GM18873 (cell line): ENCODE measurements at regions not wholly inside any gene's neighbourhood (a gene's known extent, or its start where the extent isn't known, plus 50 kb on each side); places are given as distances from the start of the nearest gene placed in this dataset.

Source experiments
- ATAC-seq: cut with Tn5 transposase; IDR thresholded peaks from one replicate; pipeline ENCODE4 v1.9.1; 2021; ENCODE audit warnings: mild to moderate bottlenecking, moderate library complexity, moderate number of reproducible peaks; ENCODE audit not compliant: unreplicated experiment, low FRiP score

DNA sequence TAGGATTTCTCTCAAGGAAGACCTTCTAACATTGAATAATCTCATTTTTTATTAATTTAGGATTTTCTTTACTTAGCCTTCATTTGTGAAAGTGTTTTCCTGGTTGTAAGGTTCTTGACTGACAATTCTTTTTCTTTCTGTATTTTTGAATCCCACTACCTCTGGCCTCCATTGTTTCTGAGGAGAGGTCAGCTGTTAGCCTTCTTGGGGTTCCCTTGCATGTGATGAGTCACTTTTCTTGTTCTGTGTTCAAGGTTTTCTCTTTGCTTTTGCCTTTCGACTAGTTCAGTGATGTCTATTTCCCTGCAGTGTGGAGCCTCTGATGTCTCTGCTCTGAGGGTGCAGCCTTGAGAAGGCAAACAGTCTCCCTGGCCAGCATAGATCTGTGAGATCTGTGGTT is 304.1 kb upstream of the ZNF32 start:
- no peak for ATAC-seq

- no peak for ATAC-seq
Observed at GRCh38 chr10:43949351-43949750, 300.7 kb upstream of the ZNF32 start.

DNA sequence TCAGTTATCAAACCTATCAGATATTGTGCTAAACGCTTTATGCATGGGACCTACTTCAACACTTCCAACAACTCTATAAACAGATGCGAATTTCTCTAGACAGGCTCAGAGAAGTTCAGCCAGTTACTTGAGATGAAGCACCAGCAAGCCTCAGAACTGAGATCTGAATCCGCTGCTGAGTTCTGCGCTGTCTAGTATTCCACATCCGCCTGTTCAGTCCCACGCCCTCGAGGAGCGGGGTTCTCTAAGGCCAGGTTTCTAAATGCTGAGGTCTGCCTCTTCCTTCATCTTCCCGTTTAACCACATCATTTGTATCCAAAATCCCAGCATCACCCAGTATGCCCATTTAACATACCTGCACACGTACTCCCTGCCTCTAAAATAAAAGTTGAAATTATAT is 297.8 kb upstream of the ZNF32 start:
- no peak for ATAC-seq

- ATAC-seq = no peak
Observed at GRCh38 chr10:43945908-43946307, 297.2 kb upstream of the ZNF32 start.

- ATAC-seq = no peak
Observed at GRCh38 chr10:43945094-43945730, 296.5 kb upstream of the ZNF32 start.

- ATAC-seq = no peak
Observed at GRCh38 chr10:43944381-43945093, 295.9 kb upstream of the ZNF32 start.

- no peak for ATAC-seq
Observed at GRCh38 chr10:43943818-43944360, 295.2 kb upstream of the ZNF32 start.

GRCh38 chr10:43943119-43943817 is 294.6 kb upstream of the ZNF32 start:
- ATAC-seq = no peak

DNA sequence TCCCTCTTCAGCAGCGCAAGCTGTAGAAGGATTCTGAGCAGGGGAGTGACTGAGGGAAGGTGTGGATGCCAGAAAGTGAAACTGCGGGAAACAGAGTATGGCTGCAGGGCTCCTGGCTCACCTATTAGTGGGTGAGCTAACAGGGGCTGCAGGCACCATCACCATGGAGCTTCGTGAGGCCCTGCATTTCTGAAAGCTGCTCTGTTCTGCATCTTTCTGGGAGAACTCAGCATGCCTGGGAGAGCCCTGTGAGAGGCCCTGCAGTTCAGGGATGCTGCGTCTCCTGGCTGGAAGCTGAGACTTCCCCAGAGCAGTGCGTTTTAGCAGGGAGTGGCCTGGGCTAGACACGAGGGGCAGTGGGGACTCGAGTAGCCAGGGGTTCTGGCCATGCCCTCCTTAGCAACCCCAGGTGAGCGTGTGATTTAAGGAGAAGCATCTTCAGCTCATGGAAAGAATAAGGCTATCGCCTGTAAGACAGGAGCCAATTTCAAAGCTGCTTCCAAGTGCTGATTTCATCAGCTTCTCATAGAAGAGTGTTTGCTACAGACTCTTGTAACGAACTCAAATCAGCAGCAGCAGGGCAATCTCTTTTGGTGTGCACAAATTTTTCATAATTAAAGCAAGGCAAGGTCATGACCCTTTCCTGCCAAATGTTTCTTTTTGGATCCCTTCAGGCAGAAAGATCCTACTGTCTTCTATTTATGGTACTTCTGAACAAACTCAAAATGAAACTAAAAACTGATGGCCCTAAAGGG is 293.6 kb upstream of the ZNF32 start:
- ATAC-seq = no peak

- ATAC-seq = no peak
Observed at GRCh38 chr10:43940898-43941837, 292.5 kb upstream of the ZNF32 start.

DNA sequence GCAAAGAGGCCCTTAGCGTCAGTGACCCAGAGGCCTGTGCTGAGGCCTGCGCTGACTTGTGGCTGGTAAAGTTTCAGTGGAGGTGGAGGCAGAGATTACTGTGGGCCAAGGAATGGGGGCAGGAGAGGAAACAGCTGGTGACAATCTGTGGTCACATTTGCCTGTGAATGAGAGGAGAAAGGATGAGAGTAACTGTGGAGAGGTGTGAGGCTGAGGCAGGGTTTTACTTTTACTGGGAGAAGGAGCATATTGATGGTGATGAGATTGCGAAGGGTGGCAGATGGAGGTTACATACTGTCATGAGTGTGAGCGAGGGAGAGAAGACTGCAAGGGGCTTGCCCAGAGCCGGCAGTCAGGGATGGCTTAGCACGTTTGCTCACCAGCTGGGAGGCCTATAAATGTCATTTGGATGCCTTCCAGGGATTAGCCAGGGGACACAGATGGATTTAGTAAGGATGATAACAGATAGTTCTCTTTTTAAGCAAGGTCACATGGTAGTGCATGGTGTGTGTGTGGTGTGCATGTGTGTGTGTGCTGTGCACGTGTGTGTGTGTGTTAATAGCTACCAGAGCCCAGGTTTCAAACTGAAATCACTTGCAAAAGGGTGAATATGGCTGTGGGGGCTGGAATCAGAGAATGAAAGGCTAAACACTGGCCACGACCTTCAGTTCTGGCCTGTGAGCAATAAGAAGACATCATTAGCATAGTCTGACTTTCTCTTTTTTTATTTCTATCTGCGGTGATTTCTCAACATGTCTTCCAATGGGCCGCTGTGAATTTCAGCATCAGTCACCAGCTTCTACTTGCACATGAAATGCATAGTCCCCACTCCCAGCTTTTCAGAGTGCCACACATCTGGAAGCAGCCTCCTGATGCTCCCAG is 291.5 kb upstream of the ZNF32 start:
- ATAC-seq = no peak

- ATAC-seq = no peak
Observed at GRCh38 chr10:43939389-43939938, 290.8 kb upstream of the ZNF32 start.

DNA sequence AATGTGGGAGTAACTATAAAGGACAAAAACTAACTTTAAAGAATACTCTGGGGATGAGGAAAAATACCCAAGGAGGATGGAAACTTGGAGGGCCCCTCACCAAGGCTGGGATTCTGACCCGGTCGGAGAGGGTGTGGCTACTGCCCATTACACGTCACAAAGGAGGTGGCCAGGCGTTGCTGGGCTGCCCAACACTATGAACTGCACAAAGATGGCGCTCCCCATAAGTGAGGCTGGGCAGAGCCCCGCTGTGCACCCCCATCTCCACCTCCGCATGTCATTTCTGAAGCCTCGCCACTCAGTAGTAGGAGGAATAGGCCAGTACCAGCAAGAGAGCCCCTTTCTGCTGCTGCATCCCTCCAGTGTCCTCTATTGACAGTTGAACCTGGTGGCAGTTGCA is 290.1 kb upstream of the ZNF32 start:
- no peak for ATAC-seq

DNA sequence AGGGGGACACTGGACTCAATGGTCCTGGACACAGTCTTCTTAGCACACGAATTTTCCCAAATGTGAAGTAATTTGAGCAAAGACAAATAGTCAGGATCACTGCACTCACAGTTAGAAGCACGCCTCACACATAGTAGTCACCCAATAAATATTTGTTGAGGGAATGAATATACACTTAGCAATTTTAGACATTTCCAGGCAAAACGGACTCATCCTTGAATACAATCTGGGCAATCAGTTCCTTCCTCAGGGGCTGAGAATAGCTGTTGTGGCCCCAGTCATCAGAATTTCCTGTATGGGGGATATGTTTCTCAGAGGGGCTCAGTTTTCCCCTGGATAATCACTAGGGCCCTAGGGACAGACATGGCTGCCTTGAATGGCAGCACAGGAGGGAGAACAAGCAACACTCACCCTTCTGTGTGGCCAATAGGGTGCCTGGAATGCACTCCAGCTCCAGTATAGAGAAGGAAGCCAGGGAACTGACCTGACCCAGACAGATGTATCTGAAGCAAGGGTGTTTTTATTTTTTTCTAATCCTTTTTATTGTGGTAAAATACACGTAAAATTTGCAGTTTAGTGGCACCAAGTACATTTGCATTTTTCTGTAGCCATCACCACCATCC is 282.7 kb upstream of the ZNF32 start:
- ATAC-seq = no peak

- ATAC-seq = no peak
Observed at GRCh38 chr10:43930777-43931176, 282.1 kb upstream of the ZNF32 start.

GRCh38 chr10:43930243-43930642 is 281.6 kb upstream of the ZNF32 start:
- no peak for ATAC-seq

- no peak for ATAC-seq
Observed at GRCh38 chr10:43929122-43929521, 280.4 kb upstream of the ZNF32 start.

DNA sequence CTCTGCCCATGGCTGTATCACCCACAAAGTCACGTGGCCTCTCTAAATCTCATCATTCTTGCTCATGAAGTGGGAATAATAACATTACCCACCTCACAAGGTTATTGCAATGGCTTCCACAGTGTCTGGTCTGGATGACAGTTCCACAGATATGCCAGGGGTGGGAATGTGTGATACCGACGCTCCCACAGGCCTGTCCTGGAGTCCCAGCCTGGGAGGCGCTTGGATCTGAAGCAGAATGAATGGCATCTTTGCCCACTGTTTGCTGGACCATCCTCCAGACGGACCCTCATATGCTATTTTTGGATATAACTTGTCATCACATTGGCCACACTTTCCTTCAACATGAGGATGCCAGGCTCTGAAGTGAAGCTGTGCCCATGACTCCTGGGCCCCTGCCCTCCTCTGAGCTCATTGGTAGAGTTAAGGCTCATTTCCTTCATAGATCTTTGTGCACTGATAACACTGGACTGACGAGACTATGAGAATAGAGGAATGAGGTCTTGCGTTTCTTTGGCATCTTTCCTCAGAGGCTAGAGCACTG is 279.8 kb upstream of the ZNF32 start:
- no peak for ATAC-seq
